HepG2 (cell line): ENCODE measurements at regions not wholly inside any gene's neighbourhood (a gene's known extent, or its start where the extent isn't known, plus 50 kb on each side); places are given as distances from the start of the nearest gene placed in this dataset.

ENCODE experiments used
- ATAC-seq: fragments of 200-7000 bp; cut with Tn5 transposase; 3 replicates; pipeline ENCODE4 v1.9.1; 2020; ENCODE audit warnings: mild to moderate bottlenecking, moderate library complexity
- BruUV-seq: library from RNA; stranded (reverse); fragments of 400-500 nt; replicated peaks from 2 replicates; lab custom pipeline; 2021; lab: Mats Ljungman, UMichigan
- CTCF ChIA-PET: fragments of 300-600 bp; formaldehyde crosslinking; extraction: SDS; loops from one replicate; lab custom pipeline; 2021; ENCODE audit warnings: low total read pairs, inconsistent platforms, low intra/inter-chr PET ratio; lab: Yijun Ruan, JAX
- POLR2A ChIA-PET: fragments of 350-600 bp; sonication (Branson Sonifier 250); formaldehyde crosslinking; loops from one replicate; lab custom pipeline; 2020; ENCODE audit warnings: antibody characterized with exemption, inconsistent platforms; lab: Yijun Ruan, JAX
- DNase-seq: peaks from one replicate; pipeline ENCODE4 v3.0.0-alpha.2; 2015; ENCODE audit warnings: low spot score
- FAIRE-seq: peaks from 3 replicates; lab custom pipeline; 2011; peaks lifted over from hg19 to GRCh38; lab: Jason Lieb, UNC
- H2AFZ ChIP-seq: one replicate; pipeline ENCODE4 v1.6.1; 2011; ENCODE audit warnings: low read length, inconsistent platforms
- H3K27ac ChIP-seq: fragments of 300-600 bp; 3 replicates; pipeline ENCODE4 v1.8.0; 2011; ENCODE audit warnings: mixed run types, mild to moderate bottlenecking, mixed read lengths, low read length, inconsistent platforms; ENCODE audit not compliant: insufficient read depth; ENCODE audit errors: extremely low read length
- H3K27me3 ChIP-seq, 2 experiments: fragments of 200-600 bp in 1 of 2; 2 replicates in 1 of 2; 3 replicates in 1 of 2; pipeline versions ENCODE4 v1.6.0 to v1.8.0; 2011; ENCODE audit warnings: low read length in 2 of 2, mild to moderate bottlenecking in 2 of 2, moderate library complexity in 2 of 2, inconsistent platforms in 1 of 2; ENCODE audit not compliant: insufficient read depth in 2 of 2, control insufficient read depth in 1 of 2
- H3K36me3 ChIP-seq, 2 experiments: fragments of 200-600 bp in 1 of 2; replicated peaks in 1 of 2; 2 replicates in 1 of 2; 3 replicates in 1 of 2; pipeline versions ENCODE4 v1.5.1 to v1.8.0; 2011; ENCODE audit warnings: low read length in 2 of 2, inconsistent platforms in 1 of 2; ENCODE audit not compliant: insufficient read depth in 2 of 2, control insufficient read depth in 1 of 2
- H3K4me1 ChIP-seq: 2 replicates; pipeline ENCODE4 v1.5.1; 2012; ENCODE audit warnings: low read length, inconsistent platforms; ENCODE audit not compliant: insufficient read depth
- H3K4me2 ChIP-seq: 2 replicates; pipeline ENCODE4 v1.6.0; 2011; ENCODE audit warnings: low read depth, low read length, inconsistent platforms
- H3K4me3 ChIP-seq, 3 experiments: fragments of 200-600 bp in 1 of 3; sonication (generic), shearing (Covaris generic) in 1 of 3; replicated peaks in 1 of 3; 2 replicates each; pipeline ENCODE4 v1.5.1; 2011 to 2016; ENCODE audit warnings: low read length in 3 of 3, inconsistent platforms in 2 of 3, low read depth in 2 of 3, mild to moderate bottlenecking in 2 of 3, control low read depth in 1 of 3, mixed read lengths in 1 of 3; ENCODE audit not compliant: insufficient read depth in 1 of 3
- H3K79me2 ChIP-seq: one replicate; pipeline ENCODE4 v1.6.1; 2011; ENCODE audit warnings: low read length, inconsistent platforms; ENCODE audit not compliant: insufficient read depth
- H3K9ac ChIP-seq: 2 replicates; pipeline ENCODE4 v1.6.0; 2011; ENCODE audit warnings: mild to moderate bottlenecking, low read depth, low read length, inconsistent platforms; ENCODE audit not compliant: insufficient read depth
- H3K9me3 ChIP-seq: 2 replicates; pipeline ENCODE4 v1.5.1; 2012; ENCODE audit warnings: mild to moderate bottlenecking, low read length
- H4K20me1 ChIP-seq: 2 replicates; pipeline ENCODE4 v1.6.0; 2011; ENCODE audit warnings: inconsistent platforms, mild to moderate bottlenecking, low read length, moderate library complexity; ENCODE audit not compliant: insufficient read depth
- AGO1 ChIP-seq: fragments of 200-400 bp; formaldehyde crosslinking; IDR thresholded peaks from 2 replicates; pipeline ENCODE4 v1.6.1; 2017; ENCODE audit warnings: mild to moderate bottlenecking, low read depth, low read length, moderate library complexity; ENCODE audit not compliant: poor library complexity, severe bottlenecking
- CHD2 ChIP-seq: IDR thresholded peaks from 2 replicates; pipeline ENCODE4 v1.6.1; 2011; ENCODE audit warnings: low read depth, low read length, improper control_type of control experiment
- CREB1 ChIP-seq, 2 experiments: fragments of 450-650 bp in 1 of 2; IDR thresholded peaks; 2 replicates each; pipeline ENCODE4 v1.6.1; 2016 to 2017; ENCODE audit warnings: control low read depth in 1 of 2, mild to moderate bottlenecking in 1 of 2, missing compliant biosample characterization in 1 of 2, missing genetic modification characterization in 1 of 2
- GABPA ChIP-seq, 2 experiments: IDR thresholded peaks; 2 replicates each; pipeline ENCODE4 v1.6.1; 2011 to 2016; ENCODE audit warnings: low read depth in 2 of 2, low read length in 1 of 2, missing biosample characterization in 1 of 2, missing genetic modification characterization in 1 of 2
- NR2F1 ChIP-seq, 2 experiments: fragments of 450-650 bp in 1 of 2; formaldehyde crosslinking in 1 of 2; IDR thresholded peaks; 2 replicates each; pipeline versions ENCODE4 v1.5.0 to v1.6.1; 2016 to 2020; ENCODE audit warnings: mild to moderate bottlenecking in 1 of 2, missing compliant biosample characterization in 1 of 2, missing genetic modification reagents in 1 of 2, moderate library complexity in 1 of 2
- PCBP1 ChIP-seq: fragments of 200-400 bp; formaldehyde crosslinking; IDR thresholded peaks from 2 replicates; pipeline ENCODE4 v1.6.1; 2017; ENCODE audit warnings: mild to moderate bottlenecking, low read depth, low read length, borderline replicate concordance
- PTBP1 ChIP-seq: fragments of 200-400 bp; formaldehyde crosslinking; IDR thresholded peaks from 2 replicates; pipeline ENCODE4 v1.6.1; 2018; ENCODE audit warnings: low read length, low read depth; ENCODE audit not compliant: poor library complexity, severe bottlenecking
- RBM22 ChIP-seq: fragments of 200-400 bp; formaldehyde crosslinking; optimal IDR thresholded peaks from 2 replicates; pipeline ENCODE3; 2017; ENCODE audit warnings: mild to moderate bottlenecking, low read length, moderate library complexity
- ZNF230 ChIP-seq: sonication (generic); formaldehyde crosslinking; IDR thresholded peaks from 2 replicates; pipeline ENCODE4 v1.4.0; 2020; ENCODE audit warnings: mild to moderate bottlenecking, missing genetic modification reagents
- ZNF253 ChIP-seq: sonication (generic); formaldehyde crosslinking; IDR thresholded peaks from 2 replicates; pipeline ENCODE4 v1.8.0; 2022; ENCODE audit warnings: mild to moderate bottlenecking, missing genetic modification reagents, borderline replicate concordance
- ZNF652 ChIP-seq: IDR thresholded peaks from 2 replicates; pipeline ENCODE4 v1.6.1; 2016; ENCODE audit warnings: low read depth, borderline replicate concordance
- ZNF790 ChIP-seq: sonication (generic); formaldehyde crosslinking; IDR thresholded peaks from 2 replicates; pipeline ENCODE4 v1.8.0; 2022; ENCODE audit warnings: missing genetic modification reagents, mild to moderate bottlenecking, borderline replicate concordance
- WGBS: methylation state at CpG from one replicate; pipeline ENCODE4 v1.1.6; 2017; ENCODE audit warnings: low lambda C conversion rate; 5-methylcytosine and 5-hydroxymethylcytosine counted together
- in situ Hi-C: cut with HindIII; loops from 2 replicates; pipeline ENCODE4 v1.10.0; 2017; ENCODE audit warnings: low pct_unique_long_range_greater_than_20kb; ENCODE audit not compliant: extremely low pct_ligation_motif_present
- intact Hi-C: fragments of 100-400 bp; cut with micrococcal nuclease; formaldehyde crosslinking; loops from one replicate; pipeline ENCODE4 v1.10.0; 2022; ENCODE audit not compliant: unreplicated experiment
- TF ChIP-seq, protein P1 (sequence below): sonication (generic); formaldehyde crosslinking; IDR thresholded peaks from 2 replicates; pipeline ENCODE4 v1.5.0; 2020; ENCODE audit warnings: missing genetic modification reagents

GRCh38 chr11:91660036-91660435, 564.6 kb upstream of the FAT3 start:
- no peak for TF ChIP-seq AGO1
- no peak for TF ChIP-seq PCBP1
- no peak for TF ChIP-seq ZNF253 (CRISPR knock-in tag)
- TF ChIP-seq NR2F1 (CRISPR knock-in tag; IDR thresholded peaks at IDR 0.05), result no peak
- no peak for TF ChIP-seq GABPA (IDR thresholded peaks at IDR 0.05; ENCODE audit: low read depth, low read length)
- TF ChIP-seq GABPA (CRISPR knock-in tag; IDR thresholded peaks at IDR 0.05; ENCODE audit: low read depth), result no peak
- no peak for TF ChIP-seq ZNF230 (CRISPR knock-in tag)
- TF ChIP-seq RBM22, result no peak
- no peak for TF ChIP-seq CHD2
- TF ChIP-seq PTBP1, result no peak
- TF ChIP-seq, protein P1, sequence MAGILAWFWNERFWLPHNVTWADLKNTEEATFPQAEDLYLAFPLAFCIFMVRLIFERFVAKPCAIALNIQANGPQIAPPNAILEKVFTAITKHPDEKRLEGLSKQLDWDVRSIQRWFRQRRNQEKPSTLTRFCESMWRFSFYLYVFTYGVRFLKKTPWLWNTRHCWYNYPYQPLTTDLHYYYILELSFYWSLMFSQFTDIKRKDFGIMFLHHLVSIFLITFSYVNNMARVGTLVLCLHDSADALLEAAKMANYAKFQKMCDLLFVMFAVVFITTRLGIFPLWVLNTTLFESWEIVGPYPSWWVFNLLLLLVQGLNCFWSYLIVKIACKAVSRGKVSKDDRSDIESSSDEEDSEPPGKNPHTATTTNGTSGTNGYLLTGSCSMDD (CRISPR knock-in tag), result no peak
- TF ChIP-seq ZNF790, result no peak
- TF ChIP-seq CREB1 (IDR thresholded peaks at IDR 0.05), result no peak
- TF ChIP-seq CREB1 (CRISPR knock-in tag; IDR thresholded peaks at IDR 0.05), result no peak
- no peak for TF ChIP-seq ZNF652 (CRISPR knock-in tag)
- no peaks in the 10 kb centered on the region for H3K4me1 ChIP-seq
- BruUV-seq, result no TSS peak
- WGBS, result 0% methylated on average over 1 of the region's 1 CpG
- intact Hi-C loops, result no loop called here
- H4K20me1 ChIP-seq, result no peaks in the 10 kb centered on the region
- no peak overlapping the region for H3K4me2 ChIP-seq
- H3K79me2 ChIP-seq, result no peaks in the 10 kb centered on the region
- FAIRE-seq (no peak), DNase-seq (no peak), ATAC-seq (no peak)
- H3K27me3 ChIP-seq, result no peaks in the 10 kb centered on the region
- peaks cover 28% of the 10 kb centered on the region; the same call in 1 of the 2 replicates for H3K9me3 ChIP-seq
- POLR2A ChIA-PET, result no interaction called here
- H3K36me3 ChIP-seq, result no peaks in the 10 kb centered on the region
- no peak overlapping the region for H3K27ac ChIP-seq
- no peak overlapping the region for H3K9ac ChIP-seq
- no peak overlapping the region for H3K4me3 ChIP-seq
- H2AFZ ChIP-seq, result no peak overlapping the region
- CTCF ChIA-PET, result no interaction called here
- in situ Hi-C loops, result no loop called here
